NB4 (cell line): ENCODE measurements at regions not wholly inside any gene's neighbourhood (a gene's known extent, or its start where the extent isn't known, plus 50 kb on each side); places are given as distances from the start of the nearest gene placed in this dataset.

Experiments
- MAX ChIP-seq: IDR thresholded peaks from 2 replicates; pipeline ENCODE4 v1.6.1; 2011; ENCODE audit warnings: low read depth, low read length
- POLR2A ChIP-seq: IDR thresholded peaks from 2 replicates; pipeline ENCODE4 v1.6.1; 2011; ENCODE audit warnings: mild to moderate bottlenecking; ENCODE audit not compliant: insufficient read length; ENCODE audit errors: extremely low read depth
- TF ChIP-seq, protein P1 (sequence below): IDR thresholded peaks from one replicate; pipeline ENCODE4 v1.5.1; 2012; ENCODE audit warnings: low read depth, low read length

- TF ChIP-seq MAX (no peak), POLR2A (no peak)
- TF ChIP-seq, protein P1, sequence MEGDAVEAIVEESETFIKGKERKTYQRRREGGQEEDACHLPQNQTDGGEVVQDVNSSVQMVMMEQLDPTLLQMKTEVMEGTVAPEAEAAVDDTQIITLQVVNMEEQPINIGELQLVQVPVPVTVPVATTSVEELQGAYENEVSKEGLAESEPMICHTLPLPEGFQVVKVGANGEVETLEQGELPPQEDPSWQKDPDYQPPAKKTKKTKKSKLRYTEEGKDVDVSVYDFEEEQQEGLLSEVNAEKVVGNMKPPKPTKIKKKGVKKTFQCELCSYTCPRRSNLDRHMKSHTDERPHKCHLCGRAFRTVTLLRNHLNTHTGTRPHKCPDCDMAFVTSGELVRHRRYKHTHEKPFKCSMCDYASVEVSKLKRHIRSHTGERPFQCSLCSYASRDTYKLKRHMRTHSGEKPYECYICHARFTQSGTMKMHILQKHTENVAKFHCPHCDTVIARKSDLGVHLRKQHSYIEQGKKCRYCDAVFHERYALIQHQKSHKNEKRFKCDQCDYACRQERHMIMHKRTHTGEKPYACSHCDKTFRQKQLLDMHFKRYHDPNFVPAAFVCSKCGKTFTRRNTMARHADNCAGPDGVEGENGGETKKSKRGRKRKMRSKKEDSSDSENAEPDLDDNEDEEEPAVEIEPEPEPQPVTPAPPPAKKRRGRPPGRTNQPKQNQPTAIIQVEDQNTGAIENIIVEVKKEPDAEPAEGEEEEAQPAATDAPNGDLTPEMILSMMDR: no peak
Observed at GRCh38 chr10:133020193-133020817, 67.4 kb upstream of the ADGRA1 start.
